ENCODE measurements at regions not wholly inside any gene's neighbourhood (a gene's known extent, or its start where the extent isn't known, plus 50 kb on each side); places are given as distances from the start of the nearest gene placed in this dataset.

- TF ChIP-seq CTCF (IDR thresholded peaks at IDR 0.05), result no peak
- no peak for TF ChIP-seq SIN3A (IDR thresholded peaks at IDR 0.05; ENCODE audit: borderline replicate concordance, insufficient read depth, low read depth, low read length)
- no peak for TF ChIP-seq POLR2AphosphoS5 (IDR thresholded peaks at IDR 0.05; ENCODE audit: low read depth, low read length)
These were observed 744.8 kb downstream of the KCTD16 start for GRCh38 chr5:144915452-144915851.
